Pons (tissue), 1 donor: ENCODE measurements at regions not wholly inside any gene's neighbourhood (a gene's known extent, or its start where the extent isn't known, plus 50 kb on each side); places are given as distances from the start of the nearest gene placed in this dataset.
A peak's percentile ranks its signal among the peaks of the same experiment; 100 is the strongest.
"Not testable (repeated sequence)": the region's sequence is repeated elsewhere in the genome, so short reads cannot be mapped to it uniquely, and the experiment has no call there.

Source experiments
- DNase-seq: peaks from one replicate; pipeline ENCODE4 v3.0.0-alpha.2; 2016; ENCODE audit warnings: low spot score

DNA sequence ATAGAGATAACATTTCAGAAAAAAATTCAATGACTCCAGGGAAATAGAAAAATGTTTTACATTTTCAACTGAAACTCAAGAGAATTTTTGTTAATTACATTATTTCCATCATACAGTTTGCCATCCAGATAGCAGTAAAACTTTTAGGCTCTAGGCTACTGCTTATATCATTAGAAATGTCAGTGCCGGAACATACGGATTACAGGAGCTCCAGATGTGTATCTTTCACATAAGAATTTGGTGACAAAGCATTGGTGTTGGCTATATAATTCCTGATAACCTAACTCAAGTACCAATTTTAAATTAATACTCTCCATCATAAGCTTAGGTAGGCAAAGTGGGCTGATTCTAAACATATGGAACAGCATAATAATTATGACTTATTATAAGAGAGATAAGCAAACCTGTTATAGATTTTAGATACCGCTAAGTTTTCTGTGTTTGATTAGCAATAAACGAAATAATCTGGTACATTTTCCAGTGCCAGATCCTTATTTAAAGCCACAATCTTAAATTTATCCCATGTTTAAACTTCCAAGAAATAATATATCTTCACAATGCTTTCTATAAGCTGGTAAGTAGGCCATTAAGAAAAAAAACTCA lies 637.9 kb downstream of the NXPH1 start:
- DNase-seq, result no peak

DNA sequence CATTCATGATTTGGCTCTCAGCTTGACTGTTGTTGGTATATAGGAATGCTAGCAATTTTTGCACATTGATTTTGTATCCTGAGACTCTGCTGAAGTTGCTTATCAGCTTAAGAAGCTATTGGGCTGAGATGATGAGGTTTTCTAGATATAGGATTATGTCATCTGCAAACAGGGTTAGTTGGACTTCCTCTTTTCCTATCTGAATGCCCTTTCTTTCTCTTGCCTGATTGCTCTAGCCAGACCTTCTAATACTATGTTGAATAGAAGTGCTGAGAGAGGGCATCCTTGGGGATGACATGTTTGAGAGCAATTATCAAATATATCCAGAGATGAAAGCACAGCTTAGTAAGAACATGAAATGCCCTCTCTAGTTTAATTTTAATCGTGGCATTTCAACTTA lies 642.4 kb downstream of the NXPH1 start:
- DNase-seq, result not testable (repeated sequence)

DNA sequence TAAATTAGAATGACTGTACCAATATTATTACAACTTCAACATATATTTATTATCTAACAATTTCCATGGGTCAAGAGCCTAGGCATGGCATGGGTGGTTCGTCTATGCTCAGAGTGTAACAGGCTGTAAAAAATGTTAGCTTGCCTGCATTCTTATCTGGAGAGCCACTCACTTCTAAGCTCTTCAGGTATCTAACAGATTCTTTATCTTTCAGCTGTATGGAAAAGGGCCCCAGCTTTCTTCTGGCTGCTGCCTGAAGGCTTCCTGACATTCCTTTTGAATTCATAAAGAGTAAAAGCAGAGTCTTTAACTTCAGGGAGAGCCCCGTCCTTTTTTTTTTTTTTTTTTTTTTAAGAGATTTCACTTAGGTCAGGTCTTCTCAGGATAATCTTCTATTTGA lies 648.8 kb downstream of the NXPH1 start:
- no peak for DNase-seq

DNA sequence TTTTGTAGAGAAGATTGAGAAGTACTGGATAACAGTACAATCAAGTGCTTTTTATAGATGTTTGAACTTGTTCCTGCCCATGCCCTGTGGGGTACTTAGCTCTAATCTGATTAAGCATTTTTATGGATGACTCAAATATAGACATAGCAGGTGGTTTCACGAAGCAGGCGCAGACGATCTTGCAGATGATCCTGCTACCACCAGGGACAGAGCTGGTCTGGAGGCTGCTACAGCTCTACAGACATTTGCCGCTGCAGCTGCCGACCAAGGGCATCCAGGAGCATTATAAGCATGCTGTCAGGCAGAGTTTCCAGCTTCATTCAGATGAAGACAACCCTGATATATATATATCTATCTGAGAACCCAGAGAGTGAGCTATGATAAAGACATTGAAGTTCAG lies 650.4 kb downstream of the NXPH1 start:
- DNase-seq, result no peak

DNA sequence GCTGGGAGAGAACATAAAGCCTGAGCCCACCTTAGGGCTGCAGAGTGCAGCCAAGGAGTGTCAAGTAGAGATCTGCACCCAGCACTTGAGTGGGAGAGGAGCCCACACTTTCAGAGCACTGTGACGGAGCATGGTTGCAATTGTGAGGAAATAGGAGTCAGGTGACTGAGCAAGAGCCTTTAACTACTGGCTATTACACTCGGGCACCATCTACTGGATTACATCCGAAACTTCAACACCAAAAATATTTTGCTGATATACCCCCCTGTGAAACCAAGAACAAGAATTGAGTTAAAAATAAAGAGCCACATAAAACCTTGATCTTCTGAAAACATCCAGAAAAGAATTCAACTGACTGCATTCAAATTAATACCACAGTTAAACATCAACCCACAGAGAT lies 657.9 kb downstream of the NXPH1 start:
- DNase-seq, result no peak

DNA sequence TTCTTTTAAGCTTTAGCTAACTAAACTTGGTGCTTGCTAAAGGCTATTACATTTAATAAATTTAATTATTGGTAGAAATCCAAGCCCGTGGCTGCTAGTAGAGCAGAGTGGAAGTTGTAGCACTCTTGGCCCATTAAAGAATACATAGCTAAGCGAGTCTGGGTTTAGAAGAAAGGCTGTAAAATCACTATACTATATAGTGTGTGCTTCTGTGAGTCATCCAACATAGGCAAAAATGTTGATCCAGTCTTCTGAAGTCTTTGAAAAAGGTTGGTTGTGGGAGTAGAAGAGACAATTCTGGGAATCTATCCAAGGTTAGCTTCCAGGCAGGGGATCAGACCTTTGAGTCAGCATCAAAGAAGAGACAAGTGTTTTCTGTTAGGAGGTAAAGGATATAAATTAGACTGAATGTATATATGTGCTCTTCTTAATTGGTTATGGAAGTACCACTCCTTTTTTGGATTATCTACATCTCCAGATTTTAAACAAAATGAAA lies 664.2 kb downstream of the NXPH1 start:
- DNase-seq, result peak; percentile 3

DNA sequence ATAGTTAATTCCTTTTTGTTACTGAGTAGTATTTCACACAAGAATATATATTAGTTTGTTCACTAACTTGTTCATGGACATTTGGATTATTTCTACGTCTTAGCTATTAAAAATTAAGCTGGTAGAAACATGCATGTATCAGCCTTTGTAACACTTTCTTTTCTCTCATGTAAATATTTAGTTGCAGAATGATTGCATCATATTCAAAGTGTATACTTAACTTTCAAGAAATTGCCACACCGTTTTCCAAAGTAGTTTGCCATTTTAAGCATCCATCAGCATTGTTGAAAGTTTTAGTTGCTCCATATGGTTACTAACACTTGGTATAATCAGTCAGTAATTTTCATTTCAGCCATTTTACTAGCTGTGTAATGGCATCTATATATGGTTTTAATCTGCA lies 666.9 kb downstream of the NXPH1 start:
- DNase-seq, result no peak

DNA sequence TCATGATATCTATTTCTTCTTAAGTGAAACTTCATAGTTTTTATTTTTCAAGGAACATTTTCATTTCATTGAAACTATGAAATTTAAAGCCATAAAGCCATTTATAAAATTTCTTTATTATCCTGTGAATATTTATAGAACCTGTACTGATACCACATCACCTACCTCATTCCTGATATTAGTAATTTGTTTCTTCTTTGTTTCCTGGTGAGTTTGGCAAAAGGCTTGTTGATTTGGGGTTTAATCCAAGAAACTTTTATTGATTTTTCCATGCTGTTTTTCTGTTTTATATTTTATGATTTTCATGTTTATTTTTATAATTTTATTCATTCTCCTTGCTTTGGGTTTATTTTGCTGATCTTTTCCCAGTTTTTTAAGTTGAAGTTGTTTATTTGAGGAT lies 669.4 kb downstream of the NXPH1 start:
- no peak for DNase-seq

DNA sequence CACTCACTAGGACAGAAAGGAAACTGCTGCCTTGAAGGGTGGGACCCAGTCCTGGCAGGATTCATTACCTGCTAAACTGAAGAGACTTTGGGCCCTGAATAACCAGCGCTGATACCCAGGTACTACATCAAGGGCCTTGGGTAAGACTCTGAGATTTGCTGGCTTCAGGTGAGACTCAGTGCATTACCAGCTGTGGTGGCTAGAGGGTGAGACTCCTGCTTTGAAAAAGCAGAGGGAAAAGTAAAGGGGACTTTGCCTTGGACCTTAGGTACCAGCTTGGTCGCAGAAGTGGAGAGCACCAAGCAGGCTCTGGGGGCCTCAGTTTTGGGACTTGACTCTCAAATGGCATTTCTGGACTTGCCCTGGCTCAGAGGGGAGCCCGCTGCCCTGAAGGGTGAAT lies 673.3 kb downstream of the NXPH1 start:
- no peak for DNase-seq

DNA sequence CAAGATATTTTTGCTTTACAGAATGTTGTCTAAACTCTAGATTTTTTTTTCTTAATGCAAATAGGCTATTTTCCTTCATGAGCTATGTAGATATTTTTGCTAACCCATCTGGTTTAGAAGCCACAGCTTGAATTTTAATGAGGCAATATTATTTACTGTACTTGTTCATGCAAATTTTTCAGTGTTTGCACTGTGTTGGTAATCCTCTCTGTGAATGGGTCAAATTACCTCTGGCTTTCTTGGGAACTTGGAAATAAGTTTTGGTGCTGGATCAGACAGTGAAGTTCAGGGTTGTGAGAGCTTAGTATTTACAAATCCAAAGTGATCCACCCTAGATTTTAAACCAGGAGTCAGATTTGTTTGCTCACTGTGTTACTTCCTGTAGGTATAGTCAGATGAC lies 686.9 kb downstream of the NXPH1 start:
- no peak for DNase-seq

DNA sequence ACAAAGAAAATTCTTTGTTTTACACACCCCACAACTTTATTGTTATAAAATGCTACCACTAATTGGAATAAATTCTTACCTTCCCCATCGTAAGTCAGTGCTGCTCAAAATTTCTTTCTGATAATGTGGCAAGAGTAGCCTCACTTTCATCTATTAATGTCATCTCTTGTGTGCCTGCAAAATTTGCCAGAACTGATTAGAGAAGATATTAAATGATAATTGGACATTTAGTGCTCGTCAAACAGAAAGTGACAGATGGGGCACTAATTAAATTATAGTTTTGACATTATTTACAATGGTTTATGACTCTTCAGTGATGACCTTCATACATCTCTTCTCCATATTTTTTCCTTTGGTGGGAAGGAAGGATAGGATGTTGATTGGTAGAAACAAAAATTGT lies 690.9 kb downstream of the NXPH1 start:
- no peak for DNase-seq

DNA sequence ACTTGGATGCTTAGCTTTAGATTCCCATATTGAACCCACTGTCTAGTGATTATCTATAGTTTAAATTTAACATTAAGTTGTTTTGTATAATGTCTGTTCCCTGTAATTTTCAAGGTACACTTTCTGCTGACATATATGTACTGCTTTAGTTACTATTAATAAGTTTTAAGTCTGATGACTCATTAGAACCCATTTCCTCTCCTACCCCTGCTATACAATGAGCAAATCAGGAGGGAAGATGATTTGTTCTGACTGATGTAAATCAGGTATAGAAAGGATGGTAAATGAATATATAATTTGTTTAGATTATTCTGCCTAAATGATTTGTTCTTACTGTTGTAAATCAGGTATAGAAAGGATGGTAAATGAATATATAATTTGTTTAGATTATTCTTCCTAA lies 691.8 kb downstream of the NXPH1 start:
- no peak for DNase-seq

DNA sequence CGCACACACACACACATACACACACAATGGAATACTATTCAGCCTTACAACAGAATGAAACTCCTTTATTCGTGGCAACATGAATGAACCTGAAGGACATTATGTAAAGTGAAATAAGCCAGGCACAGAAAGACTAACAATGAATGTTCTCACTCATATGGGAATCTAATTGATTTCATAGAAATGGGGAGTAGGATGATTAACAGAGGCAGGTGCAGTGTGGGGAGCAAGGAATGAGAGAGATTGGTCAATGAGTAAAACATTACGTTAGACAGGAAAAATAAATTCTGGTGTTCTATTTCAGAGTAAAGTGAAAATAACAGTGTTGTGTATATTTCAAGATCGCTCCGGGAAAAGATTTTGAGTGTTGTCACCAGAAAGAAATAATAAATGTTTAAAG lies 694.5 kb downstream of the NXPH1 start:
- DNase-seq, result no peak

DNA sequence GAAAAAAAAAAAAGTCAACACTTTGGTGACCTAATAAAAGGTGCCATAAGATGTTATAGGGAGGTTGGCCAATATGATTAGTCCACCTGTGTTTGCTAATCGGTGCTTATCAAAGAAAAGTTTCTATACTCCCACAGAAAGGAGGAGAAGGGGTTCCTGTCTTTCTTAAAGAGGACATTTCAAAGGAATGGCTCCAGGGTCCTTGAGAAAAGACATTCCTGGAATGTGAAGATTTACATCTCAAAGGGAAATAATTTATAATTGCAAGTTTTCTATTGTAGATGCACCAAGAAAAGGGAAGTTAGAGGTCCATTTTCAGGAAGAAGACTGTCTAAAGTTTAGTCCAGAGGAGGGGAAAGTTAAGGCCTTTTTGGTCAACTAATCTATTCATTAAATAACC lies 715.3 kb downstream of the NXPH1 start:
- DNase-seq, result no peak

DNA sequence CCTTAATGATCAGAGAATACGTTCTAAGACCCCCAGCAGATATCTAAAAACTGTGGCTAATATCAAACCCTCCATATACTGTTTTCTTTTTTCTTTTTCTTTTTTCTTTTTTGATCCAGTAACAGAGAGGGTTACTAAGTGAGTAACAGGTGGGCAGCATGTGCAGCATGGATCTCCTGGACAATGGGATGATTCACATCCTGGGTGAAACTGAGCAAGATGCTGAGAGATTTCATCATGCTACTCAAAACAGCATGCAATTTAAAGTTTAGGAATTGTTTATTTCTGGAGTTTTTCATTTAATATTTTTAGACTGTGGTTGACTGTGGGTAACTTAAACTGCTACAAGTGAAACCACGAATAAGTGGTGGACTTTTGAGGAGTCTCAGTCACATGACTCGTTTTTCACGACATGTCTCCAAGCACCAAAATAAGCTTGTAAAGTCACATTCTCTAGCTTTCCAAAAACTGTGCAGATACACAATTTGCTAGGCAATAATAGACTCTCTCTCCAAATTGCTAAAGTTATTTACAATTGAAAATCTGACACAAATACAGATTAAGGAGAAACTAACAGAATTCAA lies 716.2 kb downstream of the NXPH1 start:
- no peak for DNase-seq

DNA sequence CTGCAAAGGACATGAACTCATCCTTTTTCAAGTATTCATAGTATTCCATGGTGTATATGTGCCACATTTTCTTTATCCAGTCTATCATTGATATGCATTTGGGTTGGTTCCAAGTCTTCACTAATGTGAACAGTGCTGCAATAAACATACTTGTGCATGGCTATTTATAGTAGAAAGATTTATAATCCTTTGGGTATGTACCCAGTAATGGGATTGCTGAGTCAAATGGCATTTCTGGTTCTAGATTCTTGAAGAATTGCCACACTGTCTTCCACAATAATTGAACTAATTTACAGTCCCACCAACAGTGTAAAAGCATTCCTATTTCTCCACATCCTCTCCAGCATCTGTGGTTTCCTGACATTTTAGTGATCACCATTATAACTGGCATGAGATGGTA lies 730.3 kb downstream of the NXPH1 start:
- not testable (repeated sequence) for DNase-seq

DNA sequence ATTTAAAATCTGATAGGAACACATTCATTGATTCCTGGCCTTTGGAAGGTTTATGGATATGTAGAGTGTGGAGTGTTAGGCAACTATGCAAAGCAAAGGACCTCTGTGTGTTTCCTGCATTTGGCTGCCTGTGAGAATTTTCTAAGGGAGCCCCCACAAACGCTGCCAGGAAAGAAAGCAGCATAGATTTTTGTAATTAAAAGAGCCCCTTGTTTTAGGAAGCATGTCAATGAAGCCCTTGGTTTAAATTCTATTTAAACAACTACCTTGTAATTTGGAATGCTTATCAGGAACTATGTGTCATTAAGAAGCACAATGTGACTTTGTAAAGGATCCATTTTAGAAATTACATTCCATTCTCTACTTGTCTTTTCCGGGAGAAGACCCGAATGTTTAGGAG lies 742.5 kb downstream of the NXPH1 start:
- DNase-seq, result peak; percentile 37

DNA sequence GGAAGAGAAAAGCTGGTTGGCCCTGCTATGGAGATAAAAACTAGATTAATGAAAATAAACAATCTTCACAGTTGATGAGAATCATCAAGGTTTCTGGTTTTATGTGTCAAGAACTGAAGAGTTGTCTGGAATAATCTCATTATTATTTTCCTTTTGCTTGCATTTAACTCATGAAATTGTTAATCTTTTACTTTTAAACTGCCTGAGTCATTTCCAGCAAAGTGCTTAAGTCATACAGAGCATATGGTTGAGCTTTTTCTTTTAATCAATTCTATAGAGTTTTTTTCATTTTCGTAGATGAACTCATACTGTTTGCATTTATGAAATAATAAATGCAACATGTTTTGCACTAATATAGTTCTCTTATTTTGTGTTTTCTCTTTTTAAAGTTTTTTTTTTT lies 747.9 kb downstream of the NXPH1 start:
- no peak for DNase-seq

DNA sequence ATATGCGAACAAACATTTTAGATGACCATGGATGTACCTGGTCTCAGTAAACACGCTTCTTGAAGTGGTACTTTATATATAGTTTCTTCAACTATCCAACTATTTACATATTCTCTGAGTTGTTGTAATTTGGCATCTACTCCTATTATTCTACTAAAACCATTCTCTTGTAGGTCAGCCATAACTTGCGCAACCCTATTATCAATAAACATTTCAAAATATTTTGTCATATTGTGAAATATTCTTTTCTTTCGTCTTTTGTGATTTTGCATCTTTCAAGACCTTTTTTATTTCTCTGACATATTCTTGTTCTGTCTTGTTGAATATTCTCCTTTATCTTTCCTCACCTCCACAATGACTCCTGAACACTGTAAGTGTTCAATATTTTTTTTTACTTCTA lies 753.3 kb downstream of the NXPH1 start:
- no peak for DNase-seq

DNA sequence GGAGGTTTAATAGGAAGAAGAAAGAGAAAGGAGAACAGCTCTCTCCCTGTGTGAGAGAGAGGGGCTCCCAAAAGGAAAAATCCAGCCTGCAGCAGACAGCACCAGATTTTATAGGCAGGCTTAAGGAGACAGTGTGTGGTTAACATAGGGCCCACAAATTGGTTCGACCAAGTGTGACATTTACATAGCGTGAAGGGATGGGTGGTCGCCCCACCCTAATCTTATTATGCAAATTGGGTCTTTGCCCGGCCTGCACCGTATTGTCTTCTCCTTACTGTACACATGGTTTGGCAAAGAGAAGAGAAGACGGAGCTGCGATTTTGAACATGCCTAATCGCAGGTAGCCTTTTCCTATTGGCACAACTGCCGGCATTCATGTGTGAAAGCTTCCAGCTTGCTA lies 756.3 kb downstream of the NXPH1 start:
- DNase-seq, result no peak

DNA sequence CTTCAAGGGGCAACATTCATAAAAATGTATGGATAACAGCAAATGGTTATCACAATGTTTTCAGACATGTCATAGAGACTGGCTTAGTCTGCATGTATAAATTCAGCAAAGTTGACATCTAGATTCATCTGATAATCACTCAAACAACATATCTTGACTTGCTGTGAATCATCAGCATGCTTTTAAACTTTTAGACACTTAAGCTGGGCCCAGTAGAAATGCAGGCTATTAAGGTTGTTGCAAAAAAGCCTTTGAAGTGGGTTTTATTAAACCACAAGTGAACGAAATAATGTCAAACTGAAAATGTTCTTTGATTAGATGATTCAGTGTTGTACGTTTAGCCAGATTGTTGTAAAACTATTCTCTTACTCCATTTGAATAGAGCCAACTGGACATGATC lies 759.6 kb downstream of the NXPH1 start:
- DNase-seq, result no peak

DNA sequence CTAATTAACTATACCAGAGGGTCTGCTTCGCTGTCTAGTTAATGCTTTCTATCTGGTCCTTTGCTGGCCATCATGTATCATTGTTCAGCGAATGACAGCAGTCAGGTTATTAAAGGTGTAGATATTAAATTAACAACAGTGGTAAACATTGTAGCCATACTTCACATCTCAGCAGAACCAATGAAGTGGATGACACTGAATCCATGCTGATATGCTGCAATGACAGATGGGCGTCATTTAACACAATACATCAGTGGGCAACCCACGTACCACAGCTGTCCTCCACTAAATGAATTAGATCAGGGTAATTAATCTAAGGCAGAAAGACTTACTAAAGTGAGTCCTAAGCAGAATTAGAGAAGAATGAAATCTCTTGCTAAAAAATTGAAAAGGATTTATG lies 767.2 kb downstream of the NXPH1 start:
- no peak for DNase-seq

DNA sequence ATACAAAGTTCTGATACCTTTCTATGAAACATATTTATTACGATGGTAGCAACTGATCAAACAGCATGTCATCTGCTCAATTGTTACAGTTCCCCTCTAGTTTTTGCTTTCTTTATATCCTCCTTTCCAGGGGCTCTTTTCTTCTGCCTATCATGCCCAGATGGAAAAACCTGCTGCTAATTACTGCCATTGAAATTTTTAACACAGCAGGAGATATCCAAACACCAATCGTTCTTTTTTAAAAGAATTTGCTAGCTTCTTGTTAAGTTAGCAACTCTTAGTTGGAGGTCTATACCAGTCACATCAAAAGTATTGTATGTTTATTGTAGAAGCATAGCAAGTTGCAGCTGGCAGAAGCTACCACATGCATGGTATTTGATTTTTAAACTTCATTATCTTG lies 768.5 kb downstream of the NXPH1 start:
- no peak for DNase-seq

DNA sequence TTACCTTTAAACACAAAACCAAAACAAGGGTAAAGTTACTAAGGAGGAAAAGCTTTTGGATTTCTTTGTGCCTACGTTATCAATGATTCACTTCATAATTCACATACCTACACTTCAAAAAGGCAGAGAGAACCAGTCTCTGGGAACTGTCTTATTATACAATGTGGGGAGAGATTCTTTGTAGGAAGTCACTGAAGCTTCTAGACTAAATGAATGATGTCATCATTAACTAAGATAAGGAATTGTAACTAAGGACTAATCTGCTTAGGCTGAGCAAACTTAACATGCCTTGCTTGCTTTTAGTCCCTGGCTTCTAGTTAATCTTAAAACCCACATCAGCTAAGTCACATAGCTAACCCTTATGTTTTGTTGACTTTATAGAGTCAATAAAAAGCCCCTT lies 771.2 kb downstream of the NXPH1 start:
- no peak for DNase-seq
